ENCODE measurements at regions not wholly inside any gene's neighbourhood (a gene's known extent, or its start where the extent isn't known, plus 50 kb on each side); places are given as distances from the start of the nearest gene placed in this dataset.
"Not testable (repeated sequence)": the region's sequence is repeated elsewhere in the genome, so short reads cannot be mapped to it uniquely, and the experiment has no call there.

DNA sequence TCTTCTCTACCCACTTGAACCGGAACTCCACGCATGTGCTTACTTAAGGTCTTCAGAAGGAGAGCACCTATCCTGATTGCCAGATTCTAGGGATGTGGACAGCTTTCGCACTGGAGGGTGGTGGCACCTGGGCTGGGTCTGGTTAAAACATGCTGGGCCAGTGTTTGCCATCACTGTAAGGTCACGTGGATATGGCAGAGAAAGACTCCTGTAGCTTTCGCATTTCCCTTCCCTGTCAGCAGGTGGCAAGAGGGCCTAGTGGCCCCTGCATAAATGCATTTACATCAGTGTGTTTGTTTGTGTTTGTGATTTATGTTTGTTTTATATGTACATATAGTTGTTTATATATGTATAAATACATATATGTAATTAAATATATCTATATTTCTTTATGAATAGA is 192.5 kb downstream of the ANKRD36 start:
- H4K20me1 ChIP-seq (ENCODE audit: insufficient read depth, low read length); H3K36me3 ChIP-seq (ENCODE audit: insufficient read depth, low read length); H3F3A ChIP-seq (ENCODE audit: insufficient read depth, low read length); H3K4me1 ChIP-seq (ENCODE audit: insufficient read depth, low read length, severe bottlenecking); H2AFZ ChIP-seq (ENCODE audit: low read length); H3K9ac ChIP-seq (ENCODE audit: low read length); H3K4me2 ChIP-seq (ENCODE audit: low read length); H3K27me3 ChIP-seq (ENCODE audit: insufficient read depth, low read length); H3K9me3 ChIP-seq (ENCODE audit: low read length); H3K4me3 ChIP-seq (ENCODE audit: low read depth, low read length, poor library complexity, severe bottlenecking); H3K79me2 ChIP-seq (ENCODE audit: insufficient read depth, low read length); H3K9me2 ChIP-seq (ENCODE audit: low read depth, low read length); H3K27ac ChIP-seq (ENCODE audit: low read depth, low read length, poor library complexity, severe bottlenecking): not testable (repeated sequence)

DNA sequence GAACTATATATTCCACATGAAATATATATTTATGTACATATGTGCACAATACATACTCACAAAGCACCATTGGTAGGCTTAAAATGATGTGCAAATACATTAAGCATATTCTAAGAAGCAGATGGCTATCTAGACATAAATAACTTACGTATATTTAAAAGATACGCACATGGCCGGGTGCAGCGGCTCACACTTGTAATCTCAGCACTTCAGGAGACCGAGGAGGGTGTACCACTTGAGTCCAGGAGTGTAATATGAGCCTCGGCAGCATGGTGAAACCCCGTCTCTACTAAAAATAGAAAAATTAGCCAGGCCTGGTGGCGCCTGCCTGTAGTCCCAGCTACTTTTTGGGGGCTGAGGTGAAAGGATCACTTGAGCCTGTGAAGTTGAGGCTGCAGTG is 189.9 kb downstream of the ANKRD36 start:
- not testable (repeated sequence) for H3F3A ChIP-seq (ENCODE audit: insufficient read depth, low read length); H2AFZ ChIP-seq (ENCODE audit: low read length); H3K27me3 ChIP-seq (ENCODE audit: insufficient read depth, low read length); H3K4me3 ChIP-seq (ENCODE audit: low read depth, low read length, poor library complexity, severe bottlenecking); H3K4me1 ChIP-seq (ENCODE audit: insufficient read depth, low read length, severe bottlenecking); H3K79me2 ChIP-seq (ENCODE audit: insufficient read depth, low read length); H3K9me3 ChIP-seq (ENCODE audit: low read length); H4K20me1 ChIP-seq (ENCODE audit: insufficient read depth, low read length); H3K4me2 ChIP-seq (ENCODE audit: low read length); H3K27ac ChIP-seq (ENCODE audit: low read depth, low read length, poor library complexity, severe bottlenecking); H3K9ac ChIP-seq (ENCODE audit: low read length); H3K9me2 ChIP-seq (ENCODE audit: low read depth, low read length); H3K36me3 ChIP-seq (ENCODE audit: insufficient read depth, low read length)

DNA sequence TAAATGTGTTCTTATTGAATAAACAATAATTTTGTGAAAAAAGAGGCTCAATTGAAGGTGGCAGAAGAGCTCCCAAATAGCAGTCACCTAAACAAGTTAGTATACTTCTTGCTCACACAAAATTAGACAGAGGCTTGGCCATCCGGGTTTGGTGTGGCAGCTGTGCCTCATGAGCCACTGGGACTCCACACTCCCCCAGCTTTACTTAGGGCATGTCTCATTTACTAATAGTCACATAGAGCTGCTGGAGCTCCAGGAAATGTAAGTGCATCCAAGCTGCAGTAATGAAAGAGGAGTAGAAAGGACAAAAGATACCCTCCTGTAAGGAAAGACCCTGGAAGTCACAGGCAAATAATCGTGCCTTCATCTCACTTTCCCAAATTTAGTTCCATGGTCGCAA is 188.8 kb downstream of the ANKRD36 start:
- not testable (repeated sequence) for H3K4me1 ChIP-seq (ENCODE audit: insufficient read depth, low read length, severe bottlenecking); H3F3A ChIP-seq (ENCODE audit: insufficient read depth, low read length); H2AFZ ChIP-seq (ENCODE audit: low read length); H4K20me1 ChIP-seq (ENCODE audit: insufficient read depth, low read length); H3K4me2 ChIP-seq (ENCODE audit: low read length); H3K9me3 ChIP-seq (ENCODE audit: low read length); H3K27ac ChIP-seq (ENCODE audit: low read depth, low read length, poor library complexity, severe bottlenecking); H3K9ac ChIP-seq (ENCODE audit: low read length); H3K36me3 ChIP-seq (ENCODE audit: insufficient read depth, low read length); H3K27me3 ChIP-seq (ENCODE audit: insufficient read depth, low read length); H3K4me3 ChIP-seq (ENCODE audit: low read depth, low read length, poor library complexity, severe bottlenecking); H3K79me2 ChIP-seq (ENCODE audit: insufficient read depth, low read length); H3K9me2 ChIP-seq (ENCODE audit: low read depth, low read length)
